ENCODE measurements at regions not wholly inside any gene's neighbourhood (a gene's known extent, or its start where the extent isn't known, plus 50 kb on each side); places are given as distances from the start of the nearest gene placed in this dataset.

- ChIA-PET POLR2A (no interaction called here), CTCF (interaction anchor here (0.6 kb wide), 1 partner anchor 1260 kb away, joined by 3 read pairs; no protein-coding TSS in a partner anchor)
- H3K9me3 Mint-ChIP-seq (ENCODE audit: unreplicated experiment), result no peaks in the 10 kb centered on the region
- peaks cover 6% of the 10 kb centered on the region for H3K36me3 Mint-ChIP-seq (ENCODE audit: insufficient read depth, unreplicated experiment)
- BruUV-seq (replicated peaks), result no TSS peak
- peaks cover 23% of the 10 kb centered on the region for H3K4me1 Mint-ChIP-seq (ENCODE audit: insufficient read depth, unreplicated experiment)
- intact Hi-C loops (cut with micrococcal nuclease), result no loop called here
- H3K27me3 Mint-ChIP-seq (ENCODE audit: insufficient read depth, unreplicated experiment), result peaks cover 9% of the 10 kb centered on the region
- DNase-seq (ENCODE audit: unreplicated experiment), result peak; percentile 38
- H3K27ac Mint-ChIP-seq (ENCODE audit: low read depth, unreplicated experiment), result no peak overlapping the region
- H3K4me3 Mint-ChIP-seq (ENCODE audit: unreplicated experiment), result no peak overlapping the region
- TF ChIP-seq, protein P1, sequence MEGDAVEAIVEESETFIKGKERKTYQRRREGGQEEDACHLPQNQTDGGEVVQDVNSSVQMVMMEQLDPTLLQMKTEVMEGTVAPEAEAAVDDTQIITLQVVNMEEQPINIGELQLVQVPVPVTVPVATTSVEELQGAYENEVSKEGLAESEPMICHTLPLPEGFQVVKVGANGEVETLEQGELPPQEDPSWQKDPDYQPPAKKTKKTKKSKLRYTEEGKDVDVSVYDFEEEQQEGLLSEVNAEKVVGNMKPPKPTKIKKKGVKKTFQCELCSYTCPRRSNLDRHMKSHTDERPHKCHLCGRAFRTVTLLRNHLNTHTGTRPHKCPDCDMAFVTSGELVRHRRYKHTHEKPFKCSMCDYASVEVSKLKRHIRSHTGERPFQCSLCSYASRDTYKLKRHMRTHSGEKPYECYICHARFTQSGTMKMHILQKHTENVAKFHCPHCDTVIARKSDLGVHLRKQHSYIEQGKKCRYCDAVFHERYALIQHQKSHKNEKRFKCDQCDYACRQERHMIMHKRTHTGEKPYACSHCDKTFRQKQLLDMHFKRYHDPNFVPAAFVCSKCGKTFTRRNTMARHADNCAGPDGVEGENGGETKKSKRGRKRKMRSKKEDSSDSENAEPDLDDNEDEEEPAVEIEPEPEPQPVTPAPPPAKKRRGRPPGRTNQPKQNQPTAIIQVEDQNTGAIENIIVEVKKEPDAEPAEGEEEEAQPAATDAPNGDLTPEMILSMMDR (IDR thresholded peaks at IDR 0.05; ENCODE audit: unreplicated experiment), result no peak
These were observed 73.8 kb upstream of the CDON start for GRCh38 chr11:126136507-126136906.

GRCh38 chr11:126135235-126136176 is 72.8 kb upstream of the CDON start:
- no TSS peak for BruUV-seq (replicated peaks)
- Mint-ChIP-seq H3K4me1 (ENCODE audit: insufficient read depth, unreplicated experiment) (peaks cover 17% of the 10 kb centered on the region), H3K36me3 (ENCODE audit: insufficient read depth, unreplicated experiment) (peaks cover 6% of the 10 kb centered on the region), H3K9me3 (ENCODE audit: unreplicated experiment) (no peaks in the 10 kb centered on the region), H3K27me3 (ENCODE audit: insufficient read depth, unreplicated experiment) (no peaks in the 10 kb centered on the region), H3K4me3 (ENCODE audit: unreplicated experiment) (no peak overlapping the region), H3K27ac (ENCODE audit: low read depth, unreplicated experiment) (no peak overlapping the region)
- intact Hi-C loops (cut with micrococcal nuclease), result no loop called here
- TF ChIP-seq, protein P1 (IDR thresholded peaks at IDR 0.05; ENCODE audit: unreplicated experiment), result no peak
- ChIA-PET CTCF (interaction anchor here (0.6 to 1.2 kb wide), 2 partner anchors 12 to 1259 kb away, joined by 3 read pairs; no protein-coding TSS in a partner anchor), POLR2A (no interaction called here)
- DNase-seq (ENCODE audit: unreplicated experiment), result no peak

DNA sequence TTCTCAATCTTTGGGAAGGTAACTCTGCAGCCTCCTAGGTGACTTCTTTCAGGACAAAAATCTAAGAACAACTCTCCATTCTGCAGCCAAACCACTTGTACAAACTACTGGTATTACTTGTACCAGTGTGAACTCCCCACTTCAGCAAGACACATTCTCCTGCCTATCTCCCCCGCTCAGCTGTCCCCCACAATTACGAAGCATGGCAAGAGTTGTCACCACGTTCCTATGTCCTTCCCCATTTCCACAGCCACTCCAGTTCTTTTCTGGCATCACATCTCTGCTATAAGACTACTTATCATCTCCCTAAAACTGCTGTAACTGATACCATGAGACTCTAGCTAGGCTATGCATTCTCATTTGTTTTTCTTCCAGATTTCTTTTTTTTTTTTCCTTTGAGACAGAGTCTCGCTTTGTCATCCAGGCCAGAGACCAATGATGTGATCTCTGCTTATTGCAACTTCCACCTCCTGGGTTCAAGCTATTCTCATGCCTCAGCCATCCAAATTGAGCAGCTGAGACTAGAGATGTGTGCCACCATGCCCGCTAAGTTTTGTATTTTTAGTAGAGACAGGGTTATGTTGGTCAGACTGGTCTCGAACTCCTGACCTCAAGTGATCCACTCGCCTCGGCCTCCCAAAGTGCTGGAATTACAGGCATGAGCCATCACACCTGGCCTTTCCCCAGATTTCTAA is 71.9 kb upstream of the CDON start:
- H3K9me3 Mint-ChIP-seq (ENCODE audit: unreplicated experiment), result no peaks in the 10 kb centered on the region
- no peak overlapping the region for H3K27ac Mint-ChIP-seq (ENCODE audit: low read depth, unreplicated experiment)
- POLR2A ChIA-PET, result no interaction called here
- BruUV-seq (replicated peaks), result no TSS peak
- no peak for DNase-seq (ENCODE audit: unreplicated experiment)
- no peak overlapping the region for H3K4me3 Mint-ChIP-seq (ENCODE audit: unreplicated experiment)
- peaks cover 6% of the 10 kb centered on the region for H3K36me3 Mint-ChIP-seq (ENCODE audit: insufficient read depth, unreplicated experiment)
- no peaks in the 10 kb centered on the region for H3K27me3 Mint-ChIP-seq (ENCODE audit: insufficient read depth, unreplicated experiment)
- intact Hi-C loops (cut with micrococcal nuclease), result no loop called here
- CTCF ChIA-PET, result interaction anchor here (1.2 to 3.5 kb wide), 5 partner anchors 11 to 211 kb away, joined by 3 to 25 read pairs (median 15); partner anchors contain the start of gene CDON
- peaks cover 17% of the 10 kb centered on the region for H3K4me1 Mint-ChIP-seq (ENCODE audit: insufficient read depth, unreplicated experiment)
- TF ChIP-seq, protein P1 (IDR thresholded peaks at IDR 0.05; ENCODE audit: unreplicated experiment), result no peak

GRCh38 chr11:126133901-126134300 is 71.2 kb upstream of the CDON start:
- DNase-seq (ENCODE audit: unreplicated experiment), result no peak
- no TSS peak for BruUV-seq (replicated peaks)
- peaks cover 17% of the 10 kb centered on the region for H3K4me1 Mint-ChIP-seq (ENCODE audit: insufficient read depth, unreplicated experiment)
- CTCF ChIA-PET, result interaction anchor here (1.0 to 3.5 kb wide), 8 partner anchors 10 to 210 kb away, joined by 3 to 25 read pairs (median 6); partner anchors contain the start of gene CDON
- TF ChIP-seq, protein P1 (IDR thresholded peaks at IDR 0.05; ENCODE audit: unreplicated experiment), result no peak
- no peak overlapping the region for H3K4me3 Mint-ChIP-seq (ENCODE audit: unreplicated experiment)
- H3K36me3 Mint-ChIP-seq (ENCODE audit: insufficient read depth, unreplicated experiment), result peaks cover 6% of the 10 kb centered on the region
- H3K27me3 Mint-ChIP-seq (ENCODE audit: insufficient read depth, unreplicated experiment), result no peaks in the 10 kb centered on the region
- POLR2A ChIA-PET, result interaction anchor here (0.8 to 3.0 kb wide), 3 partner anchors 20 to 72 kb away, joined by 3 to 28 read pairs (median 3); no protein-coding TSS in a partner anchor
- no peaks in the 10 kb centered on the region for H3K9me3 Mint-ChIP-seq (ENCODE audit: unreplicated experiment)
- intact Hi-C loops (cut with micrococcal nuclease), result no loop called here
- no peak overlapping the region for H3K27ac Mint-ChIP-seq (ENCODE audit: low read depth, unreplicated experiment)
